WERI-Rb-1 (cell line): ENCODE measurements at regions not wholly inside any gene's neighbourhood (a gene's known extent, or its start where the extent isn't known, plus 50 kb on each side); places are given as distances from the start of the nearest gene placed in this dataset.

ENCODE experiments used
- DNase-seq: peaks from one replicate; pipeline ENCODE4 v3.0.0-alpha.2; 2020
- H3K27ac ChIP-seq: fragments of 250-450 bp; sonication (Bioruptor Pico); 2 replicates; pipeline ENCODE4 v1.5.1; 2020; ENCODE audit warnings: mild to moderate bottlenecking, moderate library complexity
- H3K27me3 ChIP-seq: fragments of 250-450 bp; sonication (Bioruptor Pico); 2 replicates; pipeline ENCODE4 v1.5.1; 2021; ENCODE audit warnings: mild to moderate bottlenecking, low read depth, moderate library complexity; ENCODE audit not compliant: insufficient read depth, severe bottlenecking
- H3K36me3 ChIP-seq: fragments of 250-450 bp; sonication (Bioruptor Pico); 2 replicates; pipeline ENCODE4 v1.5.1; 2020; ENCODE audit warnings: mild to moderate bottlenecking, moderate library complexity
- H3K4me3 ChIP-seq: 2 replicates; pipeline ENCODE4 v1.5.1; 2011; ENCODE audit warnings: low read depth, mild to moderate bottlenecking, control low read depth, low read length
- H3K9me3 ChIP-seq: fragments of 250-450 bp; sonication (Bioruptor Pico); 2 replicates; pipeline ENCODE4 v1.5.1; 2021; ENCODE audit warnings: mild to moderate bottlenecking, moderate library complexity; ENCODE audit not compliant: severe bottlenecking
- CTCF ChIP-seq: IDR thresholded peaks from 2 replicates; pipeline ENCODE4 v1.5.1; 2011; ENCODE audit warnings: low read depth, mild to moderate bottlenecking, control low read depth, inconsistent platforms, low read length

- H3K36me3 ChIP-seq: no peaks in the 10 kb centered on the region
- no peak for TF ChIP-seq CTCF
- no peak overlapping the region for H3K4me3 ChIP-seq
These were observed 1381.8 kb downstream of the DSC3 start for GRCh38 chr18:29660777-29661176.

GRCh38 chr18:29653671-29654215, 1388.8 kb downstream of the DSC3 start:
- H3K36me3 ChIP-seq: no peaks in the 10 kb centered on the region

More at GRCh38 chr18:29660777-29661176, 1381.8 kb downstream of the DSC3 start:
- H3K9me3 ChIP-seq: no peaks in the 10 kb centered on the region
- no peak overlapping the region for H3K27ac ChIP-seq
- no peaks in the 10 kb centered on the region for H3K27me3 ChIP-seq
- DNase-seq: no peak

GRCh38 chr18:29652797-29653196, 1389.7 kb downstream of the DSC3 start:
- Histone ChIP-seq H3K36me3 (no peaks in the 10 kb centered on the region), H3K9me3 (no peaks in the 10 kb centered on the region), H3K27ac (no peak overlapping the region), H3K4me3 (no peak overlapping the region), H3K27me3 (no peaks in the 10 kb centered on the region)
- DNase-seq: no peak
- TF ChIP-seq CTCF: no peak

More at GRCh38 chr18:29653671-29654215, 1388.8 kb downstream of the DSC3 start:
- Histone ChIP-seq H3K9me3 (no peaks in the 10 kb centered on the region), H3K27ac (no peak overlapping the region), H3K4me3 (no peak overlapping the region), H3K27me3 (no peaks in the 10 kb centered on the region)
- no peak for TF ChIP-seq CTCF
- no peak for DNase-seq

- Histone ChIP-seq H3K27me3 (no peaks in the 10 kb centered on the region), H3K4me3 (no peak overlapping the region), H3K9me3 (no peaks in the 10 kb centered on the region), H3K27ac (no peak overlapping the region), H3K36me3 (no peaks in the 10 kb centered on the region)
- no peak for TF ChIP-seq CTCF
- DNase-seq: no peak
These were observed 1391.3 kb downstream of the DSC3 start for GRCh38 chr18:29651122-29651680.

GRCh38 chr18:29648891-29649290, 1393.7 kb downstream of the DSC3 start:
- no peak for DNase-seq
- Histone ChIP-seq H3K4me3 (no peak overlapping the region), H3K36me3 (no peaks in the 10 kb centered on the region), H3K27ac (no peak overlapping the region), H3K9me3 (no peaks in the 10 kb centered on the region), H3K27me3 (no peaks in the 10 kb centered on the region)
- TF ChIP-seq CTCF: no peak

- no peak for TF ChIP-seq CTCF
These were observed 1394.8 kb downstream of the DSC3 start for GRCh38 chr18:29647700-29648099.

More at GRCh38 chr18:29647700-29648099, 1394.8 kb downstream of the DSC3 start:
- no peaks in the 10 kb centered on the region for H3K36me3 ChIP-seq
- DNase-seq: no peak
- no peak overlapping the region for H3K27ac ChIP-seq
- no peaks in the 10 kb centered on the region for H3K27me3 ChIP-seq
- no peak overlapping the region for H3K4me3 ChIP-seq
- H3K9me3 ChIP-seq: no peaks in the 10 kb centered on the region
